GM19455 (cell line): ENCODE measurements at regions not wholly inside any gene's neighbourhood (a gene's known extent, or its start where the extent isn't known, plus 50 kb on each side); places are given as distances from the start of the nearest gene placed in this dataset.

Source experiments
- ATAC-seq: cut with Tn5 transposase; IDR thresholded peaks from one replicate; pipeline ENCODE4 v1.9.1; 2021; ENCODE audit not compliant: unreplicated experiment

DNA sequence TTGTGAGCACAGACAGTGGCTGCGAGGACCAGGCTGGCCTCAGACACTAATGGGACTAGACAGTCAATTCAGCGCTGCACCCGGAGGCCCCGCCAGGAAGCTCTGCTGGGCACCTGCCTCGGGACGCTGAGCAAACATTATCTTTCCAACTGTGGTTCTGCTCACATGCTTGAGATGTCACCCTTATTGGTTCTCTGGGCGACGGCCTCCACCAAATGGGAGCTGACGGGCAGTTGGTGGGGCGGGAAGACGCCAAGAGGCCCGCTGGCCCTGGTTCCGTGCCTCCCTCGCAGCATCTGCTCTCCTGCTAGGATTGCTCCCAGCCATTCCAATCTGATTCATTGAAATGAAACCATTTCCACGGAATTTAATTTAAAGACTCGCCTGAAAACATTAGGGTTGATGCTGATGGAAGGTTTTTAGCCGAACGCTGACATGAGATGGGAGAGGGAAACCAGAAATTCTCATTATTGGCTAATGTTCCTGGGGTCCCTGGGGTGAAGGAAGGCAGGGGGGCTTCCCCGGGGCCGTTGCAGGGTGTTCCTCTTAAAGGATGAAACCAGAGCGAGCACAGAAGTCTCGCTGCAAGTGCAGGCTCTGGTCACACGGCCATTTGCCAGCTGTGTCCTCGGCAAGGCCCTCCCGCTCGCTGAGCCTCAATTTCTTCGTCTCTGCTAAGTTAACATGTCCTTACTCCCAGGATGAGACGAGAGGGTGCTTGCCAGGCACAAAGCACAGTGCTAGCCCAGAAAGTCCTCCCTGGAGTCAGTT, 512.2 kb downstream of the NPHP4 start:
- ATAC-seq = no peak

GRCh38 chr1:5478961-5479360, 513.3 kb downstream of the NPHP4 start:
- no peak for ATAC-seq

GRCh38 chr1:5478156-5478695, 514.0 kb downstream of the NPHP4 start:
- no peak for ATAC-seq

DNA sequence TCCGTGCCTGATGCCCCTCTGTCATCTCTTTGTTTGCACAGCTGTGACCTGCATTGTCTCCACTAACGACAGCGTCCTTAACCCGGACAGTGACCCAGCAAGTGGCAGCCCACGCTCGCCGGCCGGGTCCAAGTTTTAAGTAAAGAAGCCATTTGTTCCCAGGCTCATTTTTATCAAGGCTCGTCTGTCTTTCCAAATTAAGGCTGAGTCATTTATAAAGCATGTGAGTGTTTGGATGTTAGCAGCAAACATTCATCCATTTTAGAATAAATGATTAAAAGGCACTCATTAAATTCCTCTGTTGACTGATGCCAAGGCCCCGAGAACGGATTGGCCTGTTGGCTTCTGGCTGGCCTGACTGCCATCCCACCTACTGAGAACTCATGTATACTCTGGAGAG, 514.5 kb downstream of the NPHP4 start:
- ATAC-seq = no peak

DNA sequence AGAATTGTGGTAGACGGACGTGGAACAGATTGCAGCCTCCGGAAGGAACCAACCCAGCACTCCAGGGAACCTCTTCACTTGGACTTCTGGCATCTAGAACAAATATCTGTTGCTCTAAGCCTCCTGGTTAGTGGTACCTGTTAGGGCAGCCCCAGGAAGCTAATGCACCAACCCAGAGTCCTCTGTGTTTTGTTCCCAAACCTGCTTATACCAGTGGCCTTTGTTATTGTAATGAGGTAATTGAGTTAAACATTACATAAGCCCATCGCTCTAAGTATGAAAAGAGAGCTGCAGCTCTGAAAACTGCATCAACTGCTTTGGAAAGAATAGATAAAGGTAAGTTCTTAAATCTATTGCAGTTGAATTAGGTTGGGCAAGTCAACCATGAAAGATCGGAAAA, 516.7 kb downstream of the NPHP4 start:
- ATAC-seq = no peak

GRCh38 chr1:5473268-5473667, 519.0 kb downstream of the NPHP4 start:
- no peak for ATAC-seq

- ATAC-seq = no peak
Observed at GRCh38 chr1:5466487-5466886, 525.7 kb downstream of the NPHP4 start.

GRCh38 chr1:5465281-5465711, 526.9 kb downstream of the NPHP4 start:
- no peak for ATAC-seq

DNA sequence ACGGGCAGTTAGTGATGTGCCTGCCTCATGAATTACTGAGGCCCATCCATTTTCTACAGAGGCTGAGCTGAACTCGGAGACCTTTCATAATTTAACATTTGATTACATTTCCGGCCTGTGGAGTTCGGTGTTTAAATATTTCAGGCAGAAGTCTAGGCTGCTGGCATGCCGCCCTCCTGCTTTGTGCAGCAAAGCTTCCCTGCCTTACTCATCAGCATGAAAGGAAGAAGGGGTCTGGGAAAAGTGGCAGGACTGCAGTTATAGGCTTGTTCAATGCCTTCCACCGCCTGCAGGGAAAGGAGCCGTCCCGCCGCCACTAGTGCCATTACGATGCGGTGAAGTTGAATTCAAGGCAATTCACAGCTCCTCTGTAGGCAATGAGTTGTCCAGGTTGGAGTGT, 527.9 kb downstream of the NPHP4 start:
- no peak for ATAC-seq

GRCh38 chr1:5460974-5461373, 531.3 kb downstream of the NPHP4 start:
- no peak for ATAC-seq

- ATAC-seq = no peak
Observed at GRCh38 chr1:5459839-5460610, 532.2 kb downstream of the NPHP4 start.

- no peak for ATAC-seq
Observed at GRCh38 chr1:5458248-5458647, 534.0 kb downstream of the NPHP4 start.

GRCh38 chr1:5456090-5456811, 536.0 kb downstream of the NPHP4 start:
- ATAC-seq = no peak

GRCh38 chr1:5455651-5456050, 536.6 kb downstream of the NPHP4 start:
- ATAC-seq = no peak

GRCh38 chr1:5455056-5455455, 537.2 kb downstream of the NPHP4 start:
- no peak for ATAC-seq

- ATAC-seq = no peak
Observed at GRCh38 chr1:5453347-5453746, 538.9 kb downstream of the NPHP4 start.

DNA sequence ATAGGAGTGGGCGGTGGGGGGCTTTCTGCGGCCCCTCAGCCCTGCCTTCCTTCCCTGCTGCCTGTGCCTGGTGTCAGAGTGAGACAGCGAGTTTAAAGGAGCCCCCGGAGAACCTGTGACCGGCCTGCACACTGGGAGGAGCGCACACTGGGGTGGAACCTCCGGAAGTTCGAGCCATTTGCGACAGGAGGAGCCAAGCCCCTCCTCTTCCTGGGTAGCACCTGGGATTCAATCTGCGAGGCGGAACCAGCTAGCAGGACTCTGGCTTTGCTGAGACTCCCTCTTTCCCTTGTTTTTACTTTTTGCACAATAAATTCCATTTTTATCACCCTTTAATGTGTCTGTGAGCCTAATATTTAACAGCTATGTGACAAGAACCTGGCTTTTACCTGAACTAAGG, 540.6 kb downstream of the NPHP4 start:
- no peak for ATAC-seq

- no peak for ATAC-seq
Observed at GRCh38 chr1:5448486-5448885, 543.7 kb downstream of the NPHP4 start.

GRCh38 chr1:5447503-5447960, 544.7 kb downstream of the NPHP4 start:
- ATAC-seq = no peak

GRCh38 chr1:5444396-5444795, 547.8 kb downstream of the NPHP4 start:
- no peak for ATAC-seq

DNA sequence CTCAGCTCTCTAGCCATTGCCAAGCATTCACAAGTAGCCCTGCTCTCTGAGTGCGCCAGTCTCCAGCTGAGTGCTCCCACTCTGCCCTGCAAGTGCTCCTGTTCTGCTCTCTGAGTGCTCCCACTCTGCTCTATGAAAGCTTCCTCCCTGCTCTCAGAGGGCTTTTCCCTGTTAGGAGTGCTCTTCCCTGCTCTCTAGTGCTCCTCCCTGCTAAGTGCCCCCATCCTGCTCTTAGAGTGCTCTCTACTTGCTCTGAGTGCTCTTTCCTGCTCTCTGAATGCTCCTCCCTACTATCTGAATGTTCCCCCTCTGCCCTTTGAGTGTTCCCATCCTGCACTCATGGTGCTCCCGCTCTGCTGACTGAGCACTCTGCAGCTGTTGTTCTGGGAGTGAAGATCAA, 555.4 kb downstream of the NPHP4 start:
- ATAC-seq = no peak
